ENCODE measurements at regions not wholly inside any gene's neighbourhood (a gene's known extent, or its start where the extent isn't known, plus 50 kb on each side); places are given as distances from the start of the nearest gene placed in this dataset.

DNA sequence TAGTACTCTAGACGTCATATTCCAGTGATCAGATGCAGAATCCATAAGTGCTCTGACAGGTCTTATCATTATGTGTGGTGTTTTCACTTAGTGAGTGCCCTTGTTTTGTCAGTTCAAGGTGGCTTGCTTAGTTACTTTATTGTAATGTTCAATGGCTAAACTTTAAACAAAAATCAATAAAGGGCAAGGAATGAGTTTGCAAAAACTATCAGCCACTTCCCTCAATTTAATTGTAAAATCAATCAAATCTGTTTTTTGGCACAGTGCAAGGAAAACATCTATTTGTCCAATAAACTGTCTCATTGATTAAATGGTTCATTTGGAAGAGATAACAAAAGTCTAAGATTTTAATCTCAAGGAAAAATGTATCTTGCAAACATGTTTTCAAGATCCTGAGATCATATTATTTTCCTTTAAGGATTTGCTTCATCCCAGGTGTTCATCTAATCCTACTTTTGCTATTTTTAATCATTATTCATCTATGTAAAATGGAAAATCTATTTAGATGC lies 59.6 kb upstream of the EEA1 start:
- H2BK15ac ChIP-seq (ENCODE audit: low read depth, low read length) = no peak overlapping the region
- H3K4me2 ChIP-seq (ENCODE audit: low read depth, low read length) = no peak overlapping the region
- H2AFZ ChIP-seq (replicated peaks; ENCODE audit: low read length, poor library complexity) = no peak overlapping the region
- no CpG with 5 or more reads among the region's 1 CpG for WGBS, 2 experiments (ENCODE audit: extremely low coverage in 2 of 2, insufficient read length in 1 of 2)
- H3K36me3 ChIP-seq (ENCODE audit: control insufficient read depth, insufficient read depth, low read length) = no peaks in the 10 kb centered on the region
- no peaks in the 10 kb centered on the region for H3K27me3 ChIP-seq (ENCODE audit: control insufficient read depth, insufficient read depth, low read length)
- H3K23ac ChIP-seq (ENCODE audit: low read depth, low read length) = no peak overlapping the region
- no peak overlapping the region for H2BK5ac ChIP-seq (ENCODE audit: low read depth, low read length, poor library complexity, severe bottlenecking)
- H2BK20ac ChIP-seq (ENCODE audit: low read depth, low read length) = no peak overlapping the region
- H3K4ac ChIP-seq (ENCODE audit: low read depth, low read length) = no peak overlapping the region
- no peak overlapping the region for H3K27ac ChIP-seq (ENCODE audit: insufficient read depth, low read length)
- H2BK120ac ChIP-seq (ENCODE audit: low read depth, low read length) = no peak overlapping the region
- ChIA-PET CTCF (interaction anchor here (2.2 kb wide), 1 partner anchor 408 kb away, joined by 18 read pairs; no protein-coding TSS in a partner anchor), POLR2A (ENCODE audit: unreplicated experiment) (no interaction called here)
- H3K4me1 ChIP-seq (ENCODE audit: control insufficient read depth, insufficient read depth, low read length) = peaks cover 2% of the 10 kb centered on the region; the same call in 1 of the 2 replicates
- no peak overlapping the region for H3K4me3 ChIP-seq (ENCODE audit: insufficient read depth, low read depth, low read length)
- no peak overlapping the region for H2AK5ac ChIP-seq (ENCODE audit: low read depth, low read length)
- H3K79me1 ChIP-seq (ENCODE audit: low read depth in 1 of 2, low read length in 2 of 2) = no peaks in the 10 kb centered on the region; a peak in 1 of 4 replicates
- H3K14ac ChIP-seq (replicated peaks; ENCODE audit: low read depth, low read length) = no peak overlapping the region
- no peaks in the 10 kb centered on the region for H4K20me1 ChIP-seq (ENCODE audit: insufficient read depth, low read length)
- dilution Hi-C loops (cut with HindIII; ENCODE audit: low sequenced_read_pairs, unreplicated experiment) (loop anchor here (25.0 kb wide), 1 partner anchor 399 kb away; the partner anchor contains the start of gene NUDT4), in situ Hi-C loops (cut with MboI; ENCODE audit: low sequenced_read_pairs) (loop anchor here (5.0 to 25.0 kb wide), 3 partner anchors 394 to 1124 kb away; no protein-coding TSS in a partner anchor), intact Hi-C loops (cut with micrococcal nuclease) (loop anchor here (5.0 to 10.0 kb wide), 3 partner anchors 139 to 1116 kb away; no protein-coding TSS in a partner anchor)
- H4K8ac ChIP-seq (ENCODE audit: low read depth in 2 of 2, low read length in 2 of 2) = no peak overlapping the region
- peaks cover 2% of the 10 kb centered on the region for H3K9me3 ChIP-seq (ENCODE audit: control insufficient read depth, insufficient read depth, low read length)
- no peak overlapping the region for H3K9ac ChIP-seq (ENCODE audit: low read depth, low read length)
- H3K56ac ChIP-seq (ENCODE audit: extremely low read depth, insufficient read depth, low read length) = no peak overlapping the region
- no TSS peak for BruUV-seq (replicated peaks)
- H4K5ac ChIP-seq (ENCODE audit: low read depth, low read length) = no peak overlapping the region
- TF ChIP-seq BHLHE40 (IDR thresholded peaks at IDR 0.05; ENCODE audit: low read depth, low read length) = no peak
- peaks cover 3% of the 10 kb centered on the region; the same call in 1 of the 2 replicates for H3K9me1 ChIP-seq (ENCODE audit: insufficient read depth, low read length)
- DNase-seq (no peak), ATAC-seq (ENCODE audit: low read depth) (no peak)
- no peak overlapping the region for H4K91ac ChIP-seq (ENCODE audit: insufficient read depth, low read depth, low read length)
- H2AK9ac ChIP-seq (replicated peaks; ENCODE audit: low read depth, low read length, poor library complexity) = no peak overlapping the region
- H3K18ac ChIP-seq (ENCODE audit: low read depth, low read length) = no peak overlapping the region

Measured in IMR-90 (cell line).